DMS 273 treated with DMSO at 0.1 percent for 48 hours (cell line): ENCODE measurements at regions not wholly inside any gene's neighbourhood (a gene's known extent, or its start where the extent isn't known, plus 50 kb on each side); places are given as distances from the start of the nearest gene placed in this dataset.
"Not testable (repeated sequence)": the region's sequence is repeated elsewhere in the genome, so short reads cannot be mapped to it uniquely, and the experiment has no call there.

Source experiments
- DNase-seq: peaks from one replicate; lab custom pipeline; 2025; lab: John Stamatoyannopoulos, UW

DNA sequence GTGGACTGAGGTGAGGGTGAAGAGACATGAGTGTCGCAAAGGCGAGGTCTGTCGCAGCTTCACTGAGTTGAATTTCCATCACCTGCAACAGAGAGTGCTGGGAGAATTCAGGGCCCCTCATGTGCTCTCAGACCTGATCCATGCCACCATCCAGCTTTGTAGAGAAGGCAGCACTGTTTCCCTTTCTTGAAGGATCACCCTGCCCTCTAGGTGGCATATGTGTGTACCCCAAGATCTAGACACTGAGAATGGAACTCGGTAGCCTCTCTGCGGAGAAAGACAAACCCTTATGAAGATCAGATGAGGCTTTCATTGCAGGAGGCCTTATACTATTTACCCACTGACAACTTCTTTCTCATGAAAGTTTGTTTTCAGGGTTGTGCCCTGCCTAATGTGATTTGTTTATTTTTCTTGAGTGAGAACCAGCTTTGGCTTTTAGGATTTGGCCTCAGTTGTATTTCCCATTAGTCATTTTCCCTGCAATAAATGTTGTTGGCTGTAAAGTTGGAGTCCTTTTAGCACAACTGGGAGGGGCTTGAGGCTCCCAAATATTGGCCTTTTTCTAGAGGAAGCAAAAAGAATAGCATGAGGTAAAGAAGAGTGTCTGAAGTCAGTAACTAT lies 811.3 kb downstream of the DHX35 start:
- no peak for DNase-seq

- no peak for DNase-seq
Measured at GRCh38 chr20:39767352-39767751, 805.2 kb downstream of the DHX35 start.

- DNase-seq: no peak
Measured at GRCh38 chr20:39766333-39766732, 804.2 kb downstream of the DHX35 start.

DNA sequence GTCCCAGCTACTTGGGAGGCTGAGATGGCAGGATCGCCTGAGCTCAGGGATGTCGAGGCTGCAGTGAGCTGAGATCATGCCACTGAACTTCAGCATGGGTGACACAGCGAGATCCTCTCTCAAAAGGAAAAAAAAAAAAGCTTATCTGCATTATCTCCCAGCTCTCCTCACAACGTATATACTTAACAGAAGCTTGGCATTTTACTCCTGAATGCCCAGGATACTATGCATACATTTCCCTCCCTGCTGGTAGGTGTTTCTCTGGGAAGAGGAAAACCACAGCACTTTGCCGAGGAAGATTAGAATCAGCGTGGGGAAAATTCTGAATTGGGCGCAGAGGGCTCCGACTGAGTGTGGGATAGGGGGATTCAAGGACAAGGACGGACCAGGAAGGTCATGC lies 800.6 kb downstream of the DHX35 start:
- DNase-seq: no peak

DNA sequence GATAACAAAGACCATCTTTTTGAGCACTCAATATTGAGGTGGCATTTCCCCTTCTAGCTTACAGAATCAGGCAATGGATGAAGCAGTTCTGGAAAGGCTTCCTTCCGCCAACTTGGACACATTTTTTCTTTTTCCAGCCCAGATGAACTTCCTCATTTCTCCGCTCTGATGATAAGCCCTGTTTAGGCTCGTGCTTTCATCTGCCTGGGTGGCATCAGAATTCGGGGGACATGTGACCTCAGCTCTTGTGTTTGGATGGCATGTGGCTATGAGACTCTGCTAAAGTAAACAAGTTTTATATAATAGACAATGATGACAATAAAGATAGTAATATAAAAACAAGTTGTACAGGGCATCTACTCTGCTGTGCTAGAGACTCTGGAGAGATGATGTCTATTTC lies 796.7 kb downstream of the DHX35 start:
- DNase-seq: no peak

DNA sequence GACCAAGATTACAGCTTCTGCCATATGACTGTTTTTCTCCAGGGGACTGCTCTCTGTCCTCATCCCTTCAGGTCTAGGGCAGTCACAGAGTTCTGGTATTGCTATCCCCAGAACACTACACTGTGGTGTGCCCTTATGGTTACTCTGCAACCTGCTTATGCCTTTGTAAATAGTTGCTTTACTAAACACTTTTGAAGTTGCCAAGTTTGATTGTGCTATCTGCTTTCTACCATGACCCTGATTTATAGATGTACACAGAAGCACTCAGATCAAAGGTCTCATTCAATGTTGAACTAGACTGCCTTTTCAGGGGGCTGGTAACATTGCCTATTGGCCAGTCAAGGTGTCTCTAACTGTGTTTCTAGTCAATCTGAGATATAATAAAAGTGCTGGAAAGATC lies 794.7 kb downstream of the DHX35 start:
- DNase-seq: no peak

GRCh38 chr20:39756369-39756768 lies 794.2 kb downstream of the DHX35 start:
- no peak for DNase-seq

- DNase-seq: no peak
Measured at GRCh38 chr20:39752262-39752876, 790.2 kb downstream of the DHX35 start.

- DNase-seq: no peak
Measured at GRCh38 chr20:39751557-39752137, 789.5 kb downstream of the DHX35 start.

GRCh38 chr20:39745380-39745779 lies 783.2 kb downstream of the DHX35 start:
- DNase-seq: no peak

- DNase-seq: no peak
Measured at GRCh38 chr20:39738651-39739050, 776.5 kb downstream of the DHX35 start.

- no peak for DNase-seq
Measured at GRCh38 chr20:39736434-39737327, 774.5 kb downstream of the DHX35 start.

- not testable (repeated sequence) for DNase-seq
Measured at GRCh38 chr20:39725513-39725912, 763.4 kb downstream of the DHX35 start.

DNA sequence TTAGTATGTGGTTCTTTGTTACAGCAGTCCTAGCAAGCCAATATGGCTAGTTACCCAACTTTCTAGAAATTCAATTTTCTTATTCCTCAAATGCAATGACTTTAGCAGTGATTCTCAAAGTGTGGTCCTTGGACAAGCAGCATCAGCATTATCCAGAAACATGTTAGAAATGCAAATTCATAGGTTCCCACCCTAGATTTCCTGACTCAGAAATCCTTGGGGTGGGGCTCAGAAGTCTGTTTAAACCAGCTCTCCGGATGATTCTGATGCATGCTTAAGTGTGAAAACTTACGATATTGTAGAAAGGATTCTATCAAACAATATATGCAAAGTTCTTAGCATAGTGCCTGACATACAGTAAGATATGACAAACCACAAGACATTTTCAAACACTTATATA lies 757.1 kb downstream of the DHX35 start:
- no peak for DNase-seq

DNA sequence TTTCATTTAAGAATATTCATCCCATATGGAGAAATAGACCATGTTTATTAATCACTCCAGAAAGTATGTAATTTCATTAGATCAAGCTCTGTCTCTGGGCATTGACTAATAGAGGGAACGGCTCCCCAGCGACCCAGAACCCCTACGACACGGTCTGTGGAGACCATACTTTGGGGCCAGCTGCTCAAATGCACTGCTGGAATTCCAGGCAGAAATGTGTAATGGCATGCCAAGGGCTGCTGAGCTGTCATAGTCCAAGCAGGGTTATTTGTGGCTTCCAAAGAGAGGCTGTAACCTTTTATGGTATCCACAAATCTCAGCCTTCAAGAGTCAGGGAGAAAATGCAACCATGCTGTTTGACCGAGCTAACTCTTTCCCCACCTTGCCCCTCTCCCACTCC lies 755.8 kb downstream of the DHX35 start:
- no peak for DNase-seq

- DNase-seq: no peak
Measured at GRCh38 chr20:39716796-39717341, 754.7 kb downstream of the DHX35 start.

- no peak for DNase-seq
Measured at GRCh38 chr20:39713076-39713840, 751.1 kb downstream of the DHX35 start.

GRCh38 chr20:39706184-39706663 lies 744.1 kb downstream of the DHX35 start:
- no peak for DNase-seq

DNA sequence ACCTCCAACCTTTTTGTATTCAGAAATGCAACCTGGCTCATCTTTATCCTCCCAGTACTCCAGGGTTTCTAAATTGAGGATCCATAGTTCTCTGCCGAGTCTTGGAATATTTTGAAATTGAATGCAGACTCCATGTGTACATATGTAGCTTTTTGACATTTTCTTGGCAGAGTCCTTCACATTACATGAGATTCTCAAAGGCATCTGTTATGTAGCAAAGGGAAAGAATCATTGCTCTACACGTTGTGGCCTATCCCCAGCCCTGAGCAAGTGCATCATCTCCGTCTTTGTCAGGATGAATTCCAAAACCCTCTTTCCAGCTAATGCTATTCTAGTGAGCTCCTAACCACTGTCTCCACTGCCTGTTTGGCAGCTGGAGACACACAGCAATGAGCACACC lies 742.9 kb downstream of the DHX35 start:
- DNase-seq: no peak

DNA sequence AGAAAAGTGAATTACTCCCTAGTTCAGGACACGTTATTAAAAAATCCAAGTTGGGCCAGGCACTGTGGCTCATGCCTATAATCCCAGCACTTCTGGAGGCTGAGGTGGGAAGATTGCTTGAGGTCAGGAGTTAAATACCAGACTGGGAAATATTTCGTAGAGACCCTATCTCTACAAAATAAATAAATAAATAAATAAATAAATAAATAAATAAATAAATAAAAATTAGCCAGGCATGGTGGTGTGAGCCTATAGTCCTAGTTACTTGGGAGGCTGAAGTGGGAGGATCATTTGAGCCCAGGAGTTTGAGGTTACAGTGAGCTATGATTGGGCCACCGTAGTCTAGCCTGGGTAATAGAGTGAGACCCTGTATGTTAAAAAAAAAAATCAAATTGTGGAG lies 741.2 kb downstream of the DHX35 start:
- not testable (repeated sequence) for DNase-seq

GRCh38 chr20:39702701-39703349 lies 740.7 kb downstream of the DHX35 start:
- DNase-seq: no peak
